ACHN (cell line): ENCODE measurements at regions not wholly inside any gene's neighbourhood (a gene's known extent, or its start where the extent isn't known, plus 50 kb on each side); places are given as distances from the start of the nearest gene placed in this dataset.
"Not testable (repeated sequence)": the region's sequence is repeated elsewhere in the genome, so short reads cannot be mapped to it uniquely, and the experiment has no call there.

Experiments
- DNase-seq: peaks from one replicate; pipeline ENCODE4 v3.0.0-alpha.2; 2015
- in situ Hi-C: cut with HindIII; loops from 2 replicates; pipeline ENCODE4 v1.10.0; 2017; ENCODE audit warnings: low sequenced_read_pairs, low pct_ligation_motif_present, low pct_unique_long_range_greater_than_20kb

GRCh38 chr1:10947181-10947580 lies 65.3 kb upstream of the TARDBP start:
- in situ Hi-C loops: no loop called here
- DNase-seq: no peak

GRCh38 chr1:10947691-10948462 lies 64.6 kb upstream of the TARDBP start:
- DNase-seq: no peak
- in situ Hi-C loops: no loop called here

- DNase-seq: no peak
- in situ Hi-C loops: no loop called here
Measured at GRCh38 chr1:10948463-10948775, 64.0 kb upstream of the TARDBP start.

- in situ Hi-C loops: no loop called here
- no peak for DNase-seq
Measured at GRCh38 chr1:10950316-10951172, 61.9 kb upstream of the TARDBP start.

GRCh38 chr1:10951298-10951697 lies 61.2 kb upstream of the TARDBP start:
- DNase-seq, in situ Hi-C loops: not testable (repeated sequence)

GRCh38 chr1:10951961-10952360 lies 60.5 kb upstream of the TARDBP start:
- in situ Hi-C loops: no loop called here

GRCh38 chr1:10953505-10954193 lies 58.8 kb upstream of the TARDBP start:
- DNase-seq: no peak
- in situ Hi-C loops: no loop called here

More at GRCh38 chr1:10951961-10952360, 60.5 kb upstream of the TARDBP start:
- no peak for DNase-seq

- in situ Hi-C loops: no loop called here
- DNase-seq: no peak
Measured at GRCh38 chr1:10957133-10957532, 55.3 kb upstream of the TARDBP start.

GRCh38 chr1:10958614-10959013 lies 53.8 kb upstream of the TARDBP start:
- in situ Hi-C loops: no loop called here
- no peak for DNase-seq

GRCh38 chr1:10960411-10961299 lies 51.8 kb upstream of the TARDBP start:
- DNase-seq: peak; percentile 70
- in situ Hi-C loops: no loop called here

GRCh38 chr1:10961300-10961833 lies 51.1 kb upstream of the TARDBP start:
- in situ Hi-C loops: no loop called here
- no peak for DNase-seq

GRCh38 chr1:10962483-10962882 lies 50.0 kb upstream of the TARDBP start:
- in situ Hi-C loops: no loop called here
- DNase-seq: no peak
